BJ (cell line): ENCODE measurements at regions not wholly inside any gene's neighbourhood (a gene's known extent, or its start where the extent isn't known, plus 50 kb on each side); places are given as distances from the start of the nearest gene placed in this dataset.

ENCODE experiments used
- CTCF ChIA-PET: fragments of 350-600 bp; formaldehyde crosslinking; extraction: SDS; loops from one replicate; lab custom pipeline; 2021; ENCODE audit warnings: antibody characterized with exemption, inconsistent platforms; lab: Yijun Ruan, JAX
- POLR2A ChIA-PET: fragments of 300-600 bp; sonication (Branson Sonifier 250); formaldehyde crosslinking; extraction: SDS; loops from one replicate; lab custom pipeline; 2021; ENCODE audit warnings: antibody characterized with exemption; lab: Charles Lee
- DNase-seq: peaks from one replicate; pipeline ENCODE4 v3.0.0-alpha.2; 2011; ENCODE audit warnings: low read depth
- H3K27me3 ChIP-seq: 2 replicates; pipeline ENCODE4 v1.6.0; 2011; ENCODE audit warnings: low read length; ENCODE audit not compliant: control insufficient read depth, insufficient read depth
- H3K36me3 ChIP-seq: 2 replicates; pipeline ENCODE4 v1.5.1; 2011; ENCODE audit warnings: low read length; ENCODE audit not compliant: control insufficient read depth, insufficient read depth
- H3K4me3 ChIP-seq: 2 replicates; pipeline ENCODE4 v1.5.1; 2011; ENCODE audit warnings: low read depth, mild to moderate bottlenecking, control low read depth, low read length
- TF ChIP-seq, protein P1 (sequence below): IDR thresholded peaks from 2 replicates; pipeline ENCODE4 v1.5.1; 2011; ENCODE audit warnings: low read depth, mild to moderate bottlenecking, control low read depth, inconsistent platforms, low read length, moderate library complexity; ENCODE audit not compliant: insufficient read depth

DNA sequence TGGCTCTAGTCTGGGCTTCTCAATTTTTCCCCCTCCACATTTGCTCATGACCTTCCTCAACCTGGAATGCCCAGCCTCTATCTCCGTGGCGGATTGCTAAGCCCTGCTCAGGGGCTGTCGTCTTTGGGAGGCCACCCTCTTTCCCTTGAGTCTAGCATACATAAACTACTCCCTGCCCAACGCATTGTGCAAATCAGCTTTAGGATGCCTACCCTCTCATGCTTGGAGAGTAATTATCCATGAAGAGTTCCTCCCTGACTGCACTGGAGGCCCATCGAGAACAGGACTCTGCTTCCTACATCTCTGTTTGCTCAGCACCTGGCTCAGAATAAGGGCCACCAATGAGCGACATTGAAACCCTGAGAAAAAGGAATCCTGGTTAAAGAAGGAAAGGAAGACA is 53.7 kb upstream of the NPAS2 start:
- TF ChIP-seq, protein P1, sequence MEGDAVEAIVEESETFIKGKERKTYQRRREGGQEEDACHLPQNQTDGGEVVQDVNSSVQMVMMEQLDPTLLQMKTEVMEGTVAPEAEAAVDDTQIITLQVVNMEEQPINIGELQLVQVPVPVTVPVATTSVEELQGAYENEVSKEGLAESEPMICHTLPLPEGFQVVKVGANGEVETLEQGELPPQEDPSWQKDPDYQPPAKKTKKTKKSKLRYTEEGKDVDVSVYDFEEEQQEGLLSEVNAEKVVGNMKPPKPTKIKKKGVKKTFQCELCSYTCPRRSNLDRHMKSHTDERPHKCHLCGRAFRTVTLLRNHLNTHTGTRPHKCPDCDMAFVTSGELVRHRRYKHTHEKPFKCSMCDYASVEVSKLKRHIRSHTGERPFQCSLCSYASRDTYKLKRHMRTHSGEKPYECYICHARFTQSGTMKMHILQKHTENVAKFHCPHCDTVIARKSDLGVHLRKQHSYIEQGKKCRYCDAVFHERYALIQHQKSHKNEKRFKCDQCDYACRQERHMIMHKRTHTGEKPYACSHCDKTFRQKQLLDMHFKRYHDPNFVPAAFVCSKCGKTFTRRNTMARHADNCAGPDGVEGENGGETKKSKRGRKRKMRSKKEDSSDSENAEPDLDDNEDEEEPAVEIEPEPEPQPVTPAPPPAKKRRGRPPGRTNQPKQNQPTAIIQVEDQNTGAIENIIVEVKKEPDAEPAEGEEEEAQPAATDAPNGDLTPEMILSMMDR = no peak
- no peaks in the 10 kb centered on the region for H3K27me3 ChIP-seq
- ChIA-PET CTCF (no interaction called here), POLR2A (no interaction called here)
- no peaks in the 10 kb centered on the region for H3K36me3 ChIP-seq
- no peak overlapping the region for H3K4me3 ChIP-seq
- DNase-seq = no peak

DNA sequence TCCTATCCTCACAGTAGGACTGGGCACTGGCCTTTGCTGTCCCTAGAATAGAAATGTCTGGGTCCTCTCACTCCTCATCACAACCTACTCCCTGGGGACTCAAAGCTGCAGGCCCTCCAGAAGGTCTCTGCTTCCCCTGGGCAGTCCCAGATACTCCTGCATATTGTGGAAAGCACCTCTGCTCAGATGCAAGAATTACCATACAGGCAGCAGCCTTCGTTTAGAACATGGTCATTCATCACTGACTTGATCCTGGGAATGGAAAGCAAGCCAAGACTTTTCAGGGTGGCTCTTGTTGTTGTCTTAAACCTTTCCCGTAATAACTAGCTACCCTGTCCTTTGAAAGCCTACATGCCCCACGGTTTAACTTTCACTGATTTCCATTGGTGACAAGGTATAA is 53.1 kb upstream of the NPAS2 start:
- ChIA-PET POLR2A (no interaction called here), CTCF (no interaction called here)
- Histone ChIP-seq H3K4me3 (no peak overlapping the region), H3K36me3 (no peaks in the 10 kb centered on the region), H3K27me3 (no peaks in the 10 kb centered on the region)
- TF ChIP-seq, protein P1 = no peak
- no peak for DNase-seq

- CTCF ChIA-PET = interaction anchor here (1.1 kb wide), 1 partner anchor 218 kb away, joined by 4 read pairs; no protein-coding TSS in a partner anchor
- DNase-seq = peak; percentile 85
- POLR2A ChIA-PET = no interaction called here
- Histone ChIP-seq H3K4me3 (no peak overlapping the region), H3K27me3 (no peaks in the 10 kb centered on the region), H3K36me3 (no peaks in the 10 kb centered on the region)
- TF ChIP-seq, protein P1 = no peak
These were observed 52.7 kb upstream of the NPAS2 start for GRCh38 chr2:100767224-100767653.

GRCh38 chr2:100767810-100768806 is 51.8 kb upstream of the NPAS2 start:
- DNase-seq = no peak
- POLR2A ChIA-PET = no interaction called here
- H3K27me3 ChIP-seq = no peaks in the 10 kb centered on the region
- H3K4me3 ChIP-seq = no peak overlapping the region
- CTCF ChIA-PET = interaction anchor here (0.6 to 1.3 kb wide), 3 partner anchors 9 to 217 kb away, joined by 4 read pairs; no protein-coding TSS in a partner anchor
- no peaks in the 10 kb centered on the region for H3K36me3 ChIP-seq
- TF ChIP-seq, protein P1 = no peak
